Endothelial cell of umbilical vein (primary cell): ENCODE measurements at regions not wholly inside any gene's neighbourhood (a gene's known extent, or its start where the extent isn't known, plus 50 kb on each side); places are given as distances from the start of the nearest gene placed in this dataset.

Experiments used
- JUN ChIP-seq: IDR thresholded peaks from 2 replicates; pipeline ENCODE4 v1.6.1; 2011; ENCODE audit warnings: borderline replicate concordance, low read depth; ENCODE audit not compliant: insufficient read length, insufficient read depth
- POLR2A ChIP-seq: IDR thresholded peaks from 2 replicates; pipeline ENCODE4 v1.6.1; 2012; ENCODE audit warnings: low read depth, mild to moderate bottlenecking, control low read depth, low read length
- POLR2AphosphoS5 ChIP-seq: IDR thresholded peaks from 2 replicates; pipeline ENCODE4 v1.6.1; 2012; ENCODE audit warnings: low read depth, mild to moderate bottlenecking, control low read depth, low read length, moderate library complexity; ENCODE audit not compliant: insufficient read depth

DNA sequence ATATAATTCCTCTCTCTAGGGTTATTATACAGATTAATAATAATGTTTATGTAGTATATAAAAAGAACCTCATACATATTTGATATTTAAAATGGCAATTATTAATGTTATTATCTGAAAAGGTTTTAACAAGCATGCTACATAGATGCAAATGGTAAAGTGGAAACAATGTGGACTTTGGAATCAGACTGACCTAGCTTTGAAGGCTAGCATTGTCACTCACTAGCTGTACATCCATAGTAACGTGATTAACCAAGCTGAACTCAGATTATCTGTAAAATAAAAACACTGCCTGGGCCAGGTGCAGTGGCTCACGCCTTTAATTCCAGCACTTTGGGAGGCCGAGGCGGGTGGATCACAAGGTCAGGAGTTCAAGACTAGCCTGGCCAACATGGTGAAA, 233.7 kb upstream of the SPRY1 start:
- TF ChIP-seq JUN (no peak), POLR2A (no peak), POLR2AphosphoS5 (no peak)
